ENCODE measurements at regions not wholly inside any gene's neighbourhood (a gene's known extent, or its start where the extent isn't known, plus 50 kb on each side); places are given as distances from the start of the nearest gene placed in this dataset.

DNA sequence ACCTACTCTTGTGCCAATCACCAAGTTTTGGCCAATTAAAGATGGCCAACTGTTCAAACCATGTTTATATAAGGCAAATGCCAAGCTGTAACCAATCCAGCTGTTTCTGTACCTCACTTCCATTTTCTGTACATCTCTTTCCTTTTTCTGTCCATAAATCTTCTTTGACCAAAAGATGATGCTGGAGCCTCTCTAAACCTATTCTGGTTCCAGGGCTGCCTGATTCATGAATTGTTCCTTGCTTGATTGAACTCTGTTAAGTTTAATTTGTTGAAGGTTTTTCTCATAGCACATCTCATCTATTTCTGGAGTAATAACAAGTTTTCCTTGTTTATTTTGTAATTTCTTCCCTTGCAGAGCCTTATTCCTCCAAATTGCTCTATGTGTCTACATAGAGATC, 115.3 kb upstream of the SMAD3 start:
- H4K20me1 ChIP-seq (ENCODE audit: insufficient read depth, low read length): no peaks in the 10 kb centered on the region
- no peaks in the 10 kb centered on the region for H3K27me3 ChIP-seq (ENCODE audit: insufficient read depth, low read length)
- no peak overlapping the region for H3K4me2 ChIP-seq (ENCODE audit: low read length)
- no peaks in the 10 kb centered on the region for H3F3A ChIP-seq (ENCODE audit: insufficient read depth, low read length)
- no peaks in the 10 kb centered on the region for H3K79me2 ChIP-seq (ENCODE audit: insufficient read depth, low read length)
- H3K4me1 ChIP-seq (ENCODE audit: insufficient read depth, low read length, severe bottlenecking): peaks cover 31% of the 10 kb centered on the region
- no peaks in the 10 kb centered on the region for H3K9me2 ChIP-seq (ENCODE audit: low read depth, low read length)
- H3K9me3 ChIP-seq (ENCODE audit: low read length): no peaks in the 10 kb centered on the region
- H3K4me3 ChIP-seq (ENCODE audit: low read depth, low read length, poor library complexity, severe bottlenecking): no peak overlapping the region
- H2AFZ ChIP-seq (ENCODE audit: low read length): no peak overlapping the region
- TF ChIP-seq, protein P1, sequence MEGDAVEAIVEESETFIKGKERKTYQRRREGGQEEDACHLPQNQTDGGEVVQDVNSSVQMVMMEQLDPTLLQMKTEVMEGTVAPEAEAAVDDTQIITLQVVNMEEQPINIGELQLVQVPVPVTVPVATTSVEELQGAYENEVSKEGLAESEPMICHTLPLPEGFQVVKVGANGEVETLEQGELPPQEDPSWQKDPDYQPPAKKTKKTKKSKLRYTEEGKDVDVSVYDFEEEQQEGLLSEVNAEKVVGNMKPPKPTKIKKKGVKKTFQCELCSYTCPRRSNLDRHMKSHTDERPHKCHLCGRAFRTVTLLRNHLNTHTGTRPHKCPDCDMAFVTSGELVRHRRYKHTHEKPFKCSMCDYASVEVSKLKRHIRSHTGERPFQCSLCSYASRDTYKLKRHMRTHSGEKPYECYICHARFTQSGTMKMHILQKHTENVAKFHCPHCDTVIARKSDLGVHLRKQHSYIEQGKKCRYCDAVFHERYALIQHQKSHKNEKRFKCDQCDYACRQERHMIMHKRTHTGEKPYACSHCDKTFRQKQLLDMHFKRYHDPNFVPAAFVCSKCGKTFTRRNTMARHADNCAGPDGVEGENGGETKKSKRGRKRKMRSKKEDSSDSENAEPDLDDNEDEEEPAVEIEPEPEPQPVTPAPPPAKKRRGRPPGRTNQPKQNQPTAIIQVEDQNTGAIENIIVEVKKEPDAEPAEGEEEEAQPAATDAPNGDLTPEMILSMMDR (IDR thresholded peaks at IDR 0.05; ENCODE audit: low read length): no peak
- no peak for TF ChIP-seq EZH2 (IDR thresholded peaks at IDR 0.05; ENCODE audit: borderline replicate concordance, low read length)
- no peaks in the 10 kb centered on the region for H3K36me3 ChIP-seq (ENCODE audit: insufficient read depth, low read length)
- H3K9ac ChIP-seq (ENCODE audit: low read length): no peak overlapping the region
- no peak overlapping the region for H3K27ac ChIP-seq (ENCODE audit: low read depth, low read length, poor library complexity, severe bottlenecking)

DNA sequence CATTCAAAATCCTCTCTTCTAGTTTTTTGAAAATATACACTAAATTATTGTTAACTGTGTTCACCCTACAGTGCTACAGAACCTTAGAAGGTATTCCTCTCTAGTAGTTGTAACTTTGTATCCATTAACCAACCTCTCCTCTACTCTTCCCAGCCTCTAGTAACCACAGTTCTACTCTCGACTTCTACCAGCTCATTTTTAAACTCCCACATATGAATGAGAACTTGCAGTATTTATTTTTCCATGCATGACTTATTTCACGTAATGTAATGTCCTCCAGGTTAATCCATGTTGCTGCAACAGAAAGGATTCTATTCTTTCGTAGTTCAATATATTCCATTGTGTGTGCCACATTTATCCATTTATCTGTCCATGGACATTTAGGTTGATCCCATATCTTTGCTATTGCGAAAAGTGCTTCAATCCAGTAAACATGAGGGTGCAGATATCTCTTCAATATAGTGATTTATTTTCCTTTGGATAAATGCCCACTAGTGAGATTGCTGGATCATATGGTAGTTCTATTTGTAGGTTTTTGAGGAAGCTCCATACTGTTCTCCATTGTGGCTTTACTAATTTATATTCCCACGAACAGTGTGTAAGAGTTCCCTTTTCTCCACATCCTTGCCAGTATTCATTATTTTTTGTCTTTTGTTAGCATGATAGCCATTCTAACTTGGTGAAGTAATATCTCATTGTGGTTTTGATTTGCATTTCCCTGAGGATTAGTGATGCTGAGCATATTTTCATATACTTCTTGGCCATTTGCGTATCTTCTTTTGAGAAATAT, 113.7 kb upstream of the SMAD3 start:
- no peak for TF ChIP-seq EZH2 (IDR thresholded peaks at IDR 0.05; ENCODE audit: borderline replicate concordance, low read length)
- TF ChIP-seq, protein P1 (IDR thresholded peaks at IDR 0.05; ENCODE audit: low read length): no peak
- Histone ChIP-seq H3K27ac (ENCODE audit: low read depth, low read length, poor library complexity, severe bottlenecking) (no peak overlapping the region), H3K9me2 (ENCODE audit: low read depth, low read length) (no peaks in the 10 kb centered on the region), H3K4me2 (ENCODE audit: low read length) (no peak overlapping the region), H3K9ac (ENCODE audit: low read length) (no peak overlapping the region), H3K4me3 (ENCODE audit: low read depth, low read length, poor library complexity, severe bottlenecking) (no peak overlapping the region), H2AFZ (ENCODE audit: low read length) (no peak overlapping the region), H3K9me3 (ENCODE audit: low read length) (no peaks in the 10 kb centered on the region), H3F3A (ENCODE audit: insufficient read depth, low read length) (no peaks in the 10 kb centered on the region), H3K79me2 (ENCODE audit: insufficient read depth, low read length) (no peaks in the 10 kb centered on the region), H4K20me1 (ENCODE audit: insufficient read depth, low read length) (no peaks in the 10 kb centered on the region), H3K27me3 (ENCODE audit: insufficient read depth, low read length) (no peaks in the 10 kb centered on the region), H3K36me3 (ENCODE audit: insufficient read depth, low read length) (no peaks in the 10 kb centered on the region), H3K4me1 (ENCODE audit: insufficient read depth, low read length, severe bottlenecking) (peaks cover 24% of the 10 kb centered on the region)

DNA sequence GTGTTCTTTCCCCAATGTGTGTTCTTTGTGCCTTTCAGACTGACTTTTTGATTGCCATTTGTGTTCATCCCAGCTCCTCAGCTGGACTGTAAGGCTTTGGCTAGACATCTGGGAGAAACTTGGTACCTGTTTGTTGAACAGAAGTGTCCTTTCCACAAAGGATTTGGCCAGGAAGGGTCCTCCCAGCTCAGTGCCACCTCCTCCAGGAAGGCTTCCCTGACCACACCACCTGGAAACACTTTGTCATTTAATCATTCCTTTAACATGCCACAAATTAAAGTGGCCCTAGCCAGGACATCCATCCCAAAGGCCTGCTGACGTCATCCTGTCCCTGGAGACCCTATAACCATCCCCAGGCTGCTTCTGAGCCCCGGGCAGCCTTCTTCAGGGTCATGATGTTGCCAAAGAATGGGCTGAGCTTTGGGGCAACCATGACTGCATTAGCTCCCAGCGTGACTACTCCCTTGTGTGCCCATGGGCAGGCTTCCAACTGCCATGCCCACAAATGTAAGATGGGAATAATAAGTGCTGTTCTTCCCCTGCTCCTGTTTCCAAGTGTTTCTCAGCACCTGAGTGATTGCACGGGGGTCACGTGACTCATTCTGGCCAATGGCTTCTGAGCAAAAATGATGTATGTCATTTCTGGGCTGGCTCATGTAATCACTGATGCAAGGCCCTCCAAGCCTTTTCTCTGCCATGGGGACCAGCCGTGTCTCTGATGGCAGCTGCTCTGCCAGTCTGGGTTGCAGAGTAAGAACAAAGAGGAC, 112.5 kb upstream of the SMAD3 start:
- TF ChIP-seq EZH2 (IDR thresholded peaks at IDR 0.05; ENCODE audit: borderline replicate concordance, low read length): no peak
- TF ChIP-seq, protein P1 (IDR thresholded peaks at IDR 0.05; ENCODE audit: low read length): no peak
- Histone ChIP-seq H3K9ac (ENCODE audit: low read length) (no peak overlapping the region), H3F3A (ENCODE audit: insufficient read depth, low read length) (no peaks in the 10 kb centered on the region), H3K4me1 (ENCODE audit: insufficient read depth, low read length, severe bottlenecking) (peaks cover 24% of the 10 kb centered on the region), H3K27me3 (ENCODE audit: insufficient read depth, low read length) (no peaks in the 10 kb centered on the region), H3K4me3 (ENCODE audit: low read depth, low read length, poor library complexity, severe bottlenecking) (no peak overlapping the region), H3K9me2 (ENCODE audit: low read depth, low read length) (no peaks in the 10 kb centered on the region), H3K36me3 (ENCODE audit: insufficient read depth, low read length) (no peaks in the 10 kb centered on the region), H4K20me1 (ENCODE audit: insufficient read depth, low read length) (no peaks in the 10 kb centered on the region), H3K9me3 (ENCODE audit: low read length) (no peaks in the 10 kb centered on the region), H2AFZ (ENCODE audit: low read length) (no peak overlapping the region), H3K4me2 (ENCODE audit: low read length) (no peak overlapping the region), H3K27ac (ENCODE audit: low read depth, low read length, poor library complexity, severe bottlenecking) (no peak overlapping the region), H3K79me2 (ENCODE audit: insufficient read depth, low read length) (no peaks in the 10 kb centered on the region)
